ENCODE measurements at regions not wholly inside any gene's neighbourhood (a gene's known extent, or its start where the extent isn't known, plus 50 kb on each side); places are given as distances from the start of the nearest gene placed in this dataset.

DNA sequence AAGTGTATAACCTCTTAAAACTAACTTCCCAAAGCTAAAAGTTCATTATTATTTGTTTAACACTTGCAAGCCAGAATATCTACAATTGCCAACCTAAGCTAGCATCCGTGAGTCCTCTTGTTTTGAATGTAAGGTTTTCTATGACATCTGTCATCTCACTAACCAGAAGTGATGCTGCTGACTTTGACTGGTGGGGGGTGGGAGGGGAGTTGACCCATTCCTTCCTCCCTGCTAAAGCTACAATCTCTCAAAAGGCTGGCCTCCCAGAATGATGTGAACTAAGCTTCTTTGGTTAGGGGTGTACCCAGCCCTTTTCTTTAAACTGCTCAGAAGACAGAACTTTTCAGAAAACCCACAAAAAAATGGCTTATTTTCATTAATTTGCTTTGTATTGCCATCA lies 280.6 kb downstream of the ZEB2 start:
- Histone ChIP-seq H3K4me2 (ENCODE audit: insufficient read depth, low read length) (no peak overlapping the region), H3K4me1 (replicated peaks in 1 of 2; ENCODE audit: control insufficient read depth in 2 of 2, insufficient read depth in 2 of 2, low read length in 2 of 2) (peaks cover 0 to 13% of the 10 kb centered on the region in 2 experiments; a peak in 2 of 5 replicates)
- DNase-seq (ENCODE audit: extremely low read depth in 1 of 4, low spot score in 3 of 4) = no peak

More for the DNA sequence above, 280.6 kb downstream of the ZEB2 start:
- Histone ChIP-seq H3K9me3 (replicated peaks; ENCODE audit: control insufficient read depth, insufficient read depth, low read depth, low read length) (no peaks in the 10 kb centered on the region), H3K36me3 (ENCODE audit: control insufficient read depth, insufficient read depth, low read length) (no peaks in the 10 kb centered on the region; the same call in 2 of the 3 replicates), H4K20me1 (replicated peaks; ENCODE audit: control insufficient read depth, insufficient read depth, low read length) (no peaks in the 10 kb centered on the region), H2AFZ (ENCODE audit: low read depth, low read length) (no peak overlapping the region), H3K27me3 (ENCODE audit: control insufficient read depth in 2 of 2, insufficient read depth in 2 of 2, low read length in 2 of 2) (no peaks in the 10 kb centered on the region), H3K79me2 (ENCODE audit: control insufficient read depth, insufficient read depth, low read length) (no peaks in the 10 kb centered on the region), H3K9me1 (ENCODE audit: control insufficient read depth, insufficient read depth, low read length) (no peaks in the 10 kb centered on the region), H3K4me3 (no peak overlapping the region), H3K9ac (ENCODE audit: insufficient read depth in 1 of 2, low read depth in 2 of 2, low read length in 2 of 2) (no peak overlapping the region), H3K27ac (ENCODE audit: extremely low read depth, low read depth, low read length) (no peak overlapping the region)
- no peak for FAIRE-seq
- ChIA-PET POLR2A (no interaction called here), CTCF (ENCODE audit: low intra/inter-chr PET ratio) (no interaction called here)
- intact Hi-C loops (cut with micrococcal nuclease) = no loop called here
- no TSS peak for BruUV-seq (replicated peaks)
- in situ Hi-C loops (cut with MboI) = no loop called here
- no peak for ATAC-seq
- TF ChIP-seq CBX1 (IDR thresholded peaks at IDR 0.05; ENCODE audit: low read depth) (no peak), RUNX1 (IDR thresholded peaks at IDR 0.05; ENCODE audit: low read depth) (no peak), TAF7 (tag; IDR thresholded peaks at IDR 0.05) (no peak), MCM5 (IDR thresholded peaks at IDR 0.05; ENCODE audit: low read depth) (no peak), ZNF551 (CRISPR knock-in tag; IDR thresholded peaks at IDR 0.05) (no peak), E2F1 (CRISPR knock-in tag; IDR thresholded peaks at IDR 0.05) (no peak), C11orf30 (IDR thresholded peaks at IDR 0.05; ENCODE audit: low read depth) (no peak), BRD9 (IDR thresholded peaks at IDR 0.05; ENCODE audit: low read depth, partially characterized antibody) (no peak), ZNF586 (CRISPR knock-in tag; conservative IDR thresholded peaks at IDR 0.05) (no peak), YBX1 (IDR thresholded peaks at IDR 0.05) (no peak), CBFA2T2 (conservative IDR thresholded peaks at IDR 0.05) (no peak), ZBTB43 (CRISPR knock-in tag; IDR thresholded peaks at IDR 0.05) (no peak)
- 55% methylated on average over 1 of the region's 1 CpG for WGBS (ENCODE audit: insufficient coverage, low coverage, missing lambda C conversion rate)
